Neutrophil (primary cell): ENCODE measurements at regions not wholly inside any gene's neighbourhood (a gene's known extent, or its start where the extent isn't known, plus 50 kb on each side); places are given as distances from the start of the nearest gene placed in this dataset.

Experiments used
- H3K27ac ChIP-seq: fragments of 200-600 bp; sonication (generic); 2 replicates; pipeline ENCODE4 v1.5.1; 2016; ENCODE audit warnings: mild to moderate bottlenecking, moderate library complexity
- H3K27me3 ChIP-seq: fragments of 200-600 bp; sonication (generic); 2 replicates; pipeline ENCODE4 v1.6.0; 2016; ENCODE audit warnings: mild to moderate bottlenecking
- H3K36me3 ChIP-seq: fragments of 200-600 bp; sonication (generic); 2 replicates; pipeline ENCODE4 v1.5.1; 2017
- H3K4me1 ChIP-seq, 2 experiments: fragments of 200-600 bp in 1 of 2; sonication (generic) in 1 of 2; 1 replicate in 1 of 2; 2 replicates in 1 of 2; pipeline versions ENCODE4 v1.5.1 to v1.6.1; 2013 to 2016; ENCODE audit warnings: low read depth in 1 of 2, low read length in 1 of 2, mild to moderate bottlenecking in 1 of 2, moderate library complexity in 1 of 2; ENCODE audit not compliant: control insufficient read depth in 1 of 2, insufficient read depth in 1 of 2
- H3K4me3 ChIP-seq, 2 experiments: fragments of 200-600 bp in 1 of 2; sonication (generic) in 1 of 2; 1 replicate in 1 of 2; 2 replicates in 1 of 2; pipeline ENCODE4 v1.5.1; 2013 to 2016; ENCODE audit warnings: low read depth in 1 of 2, low read length in 1 of 2, mild to moderate bottlenecking in 1 of 2, moderate library complexity in 1 of 2
- H3K9me3 ChIP-seq: fragments of 200-600 bp; sonication (generic); 2 replicates; pipeline ENCODE4 v1.5.1; 2016
- CTCF ChIP-seq: fragments of 200-600 bp; sonication (generic); IDR thresholded peaks from 2 replicates; pipeline ENCODE4 v1.5.1; 2016; ENCODE audit warnings: antibody characterized with exemption

GRCh38 chr19:27843861-27844260 is 1369.1 kb downstream of the UQCRFS1 start:
- no peaks in the 10 kb centered on the region for H3K4me1 ChIP-seq
- H3K27ac ChIP-seq: no peak overlapping the region
- TF ChIP-seq CTCF: no peak
- H3K36me3 ChIP-seq: no peaks in the 10 kb centered on the region
- H3K9me3 ChIP-seq: no peaks in the 10 kb centered on the region
- H3K27me3 ChIP-seq: no peaks in the 10 kb centered on the region
- H3K4me3 ChIP-seq: no peak overlapping the region

GRCh38 chr19:27833031-27833430 is 1379.9 kb downstream of the UQCRFS1 start:
- Histone ChIP-seq H3K4me3 (no peak overlapping the region), H3K36me3 (no peaks in the 10 kb centered on the region), H3K4me1 (no peaks in the 10 kb centered on the region), H3K9me3 (no peaks in the 10 kb centered on the region), H3K27ac (no peak overlapping the region), H3K27me3 (no peaks in the 10 kb centered on the region)
- TF ChIP-seq CTCF: no peak

GRCh38 chr19:27828829-27829228 is 1384.1 kb downstream of the UQCRFS1 start:
- Histone ChIP-seq H3K4me1 (no peaks in the 10 kb centered on the region), H3K27me3 (no peaks in the 10 kb centered on the region), H3K36me3 (no peaks in the 10 kb centered on the region), H3K9me3 (no peaks in the 10 kb centered on the region), H3K4me3 (no peak overlapping the region), H3K27ac (no peak overlapping the region)
- TF ChIP-seq CTCF: no peak

GRCh38 chr19:27824108-27824507 is 1388.8 kb downstream of the UQCRFS1 start:
- H3K36me3 ChIP-seq: no peaks in the 10 kb centered on the region
- no peak for TF ChIP-seq CTCF
- H3K27ac ChIP-seq: no peak overlapping the region
- no peaks in the 10 kb centered on the region for H3K4me1 ChIP-seq
- no peak overlapping the region for H3K4me3 ChIP-seq
- no peaks in the 10 kb centered on the region for H3K27me3 ChIP-seq
- no peaks in the 10 kb centered on the region for H3K9me3 ChIP-seq

GRCh38 chr19:27822336-27822735 is 1390.6 kb downstream of the UQCRFS1 start:
- Histone ChIP-seq H3K27me3 (no peaks in the 10 kb centered on the region), H3K9me3 (no peaks in the 10 kb centered on the region), H3K4me3 (no peak overlapping the region), H3K4me1 (no peaks in the 10 kb centered on the region), H3K36me3 (no peaks in the 10 kb centered on the region), H3K27ac (no peak overlapping the region)
- TF ChIP-seq CTCF: no peak

GRCh38 chr19:27821418-27822018 is 1391.4 kb downstream of the UQCRFS1 start:
- H3K27ac ChIP-seq: no peak overlapping the region
- H3K4me1 ChIP-seq: no peaks in the 10 kb centered on the region
- H3K4me3 ChIP-seq: no peak overlapping the region
- H3K27me3 ChIP-seq: no peaks in the 10 kb centered on the region
- no peaks in the 10 kb centered on the region for H3K9me3 ChIP-seq
- H3K36me3 ChIP-seq: no peaks in the 10 kb centered on the region
- TF ChIP-seq CTCF: no peak
